ENCODE measurements at regions not wholly inside any gene's neighbourhood (a gene's known extent, or its start where the extent isn't known, plus 50 kb on each side); places are given as distances from the start of the nearest gene placed in this dataset.

DNA sequence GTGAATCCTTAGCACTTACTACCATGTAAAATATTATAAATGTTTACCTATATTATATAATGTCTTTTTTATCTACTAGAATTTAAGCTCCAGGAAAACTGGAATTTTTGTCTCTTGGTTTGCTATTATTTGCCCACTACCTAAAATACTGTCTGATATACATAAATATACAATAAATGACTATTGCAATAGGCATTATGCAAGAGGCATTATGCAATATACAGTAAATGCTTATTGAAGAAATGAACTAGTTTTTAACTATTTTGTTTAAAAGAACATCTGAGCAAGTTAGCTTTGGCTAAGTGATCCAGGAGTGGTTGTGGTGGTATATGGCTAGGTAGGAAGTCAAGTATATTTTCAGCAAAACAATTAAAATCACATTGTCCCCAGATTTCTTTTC, 640.2 kb upstream of the PKN2 start:
- ATAC-seq (no peak), DNase-seq (ENCODE audit: low spot score) (no peak)
- Mint-ChIP-seq H3K36me3 (peaks cover 13% of the 10 kb centered on the region), H3K27ac (no peak overlapping the region), H3K4me3 (no peak overlapping the region), H3K27me3 (ENCODE audit: low read depth) (no peaks in the 10 kb centered on the region), H3K4me1 (no peaks in the 10 kb centered on the region), H3K9me3 (peaks cover 24% of the 10 kb centered on the region)
- CTCF ChIA-PET: no interaction called here
- TF ChIP-seq, protein P1, sequence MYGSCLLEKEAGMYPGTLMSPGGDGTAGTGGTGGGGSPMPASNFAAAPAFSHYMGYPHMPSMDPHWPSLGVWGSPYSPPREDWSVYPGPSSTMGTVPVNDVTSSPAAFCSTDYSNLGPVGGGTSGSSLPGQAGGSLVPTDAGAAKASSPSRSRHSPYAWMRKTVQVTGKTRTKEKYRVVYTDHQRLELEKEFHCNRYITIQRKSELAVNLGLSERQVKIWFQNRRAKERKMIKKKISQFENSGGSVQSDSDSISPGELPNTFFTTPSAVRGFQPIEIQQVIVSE (CRISPR knock-in tag; IDR thresholded peaks at IDR 0.05; ENCODE audit: borderline replicate concordance): no peak
- no peak for TF ChIP-seq ZNF532 (CRISPR knock-in tag; IDR thresholded peaks at IDR 0.05; ENCODE audit: borderline replicate concordance)
- no peak for TF ChIP-seq ELF4 (CRISPR knock-in tag; IDR thresholded peaks at IDR 0.05; ENCODE audit: low read depth)
- no peak for TF ChIP-seq ETV6 (CRISPR knock-in tag; IDR thresholded peaks at IDR 0.05)
- TF ChIP-seq SP1 (CRISPR knock-in tag; conservative IDR thresholded peaks at IDR 0.05): no peak
- TF ChIP-seq GRHL2 (CRISPR knock-in tag; IDR thresholded peaks at IDR 0.05; ENCODE audit: insufficient replicate concordance, severe bottlenecking): no peak
- TF ChIP-seq, protein P2, sequence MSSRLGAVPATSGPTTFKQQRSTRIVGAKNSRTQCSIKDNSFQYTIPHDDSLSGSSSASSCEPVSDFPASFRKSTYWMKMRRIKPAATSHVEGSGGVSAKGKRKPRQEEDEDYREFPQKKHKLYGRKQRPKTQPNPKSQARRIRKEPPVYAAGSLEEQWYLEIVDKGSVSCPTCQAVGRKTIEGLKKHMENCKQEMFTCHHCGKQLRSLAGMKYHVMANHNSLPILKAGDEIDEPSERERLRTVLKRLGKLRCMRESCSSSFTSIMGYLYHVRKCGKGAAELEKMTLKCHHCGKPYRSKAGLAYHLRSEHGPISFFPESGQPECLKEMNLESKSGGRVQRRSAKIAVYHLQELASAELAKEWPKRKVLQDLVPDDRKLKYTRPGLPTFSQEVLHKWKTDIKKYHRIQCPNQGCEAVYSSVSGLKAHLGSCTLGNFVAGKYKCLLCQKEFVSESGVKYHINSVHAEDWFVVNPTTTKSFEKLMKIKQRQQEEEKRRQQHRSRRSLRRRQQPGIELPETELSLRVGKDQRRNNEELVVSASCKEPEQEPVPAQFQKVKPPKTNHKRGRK (CRISPR knock-in tag; IDR thresholded peaks at IDR 0.05; ENCODE audit: borderline replicate concordance): no peak
- no peak for TF ChIP-seq CREB1 (CRISPR knock-in tag; IDR thresholded peaks at IDR 0.05)
- TF ChIP-seq, protein P3, sequence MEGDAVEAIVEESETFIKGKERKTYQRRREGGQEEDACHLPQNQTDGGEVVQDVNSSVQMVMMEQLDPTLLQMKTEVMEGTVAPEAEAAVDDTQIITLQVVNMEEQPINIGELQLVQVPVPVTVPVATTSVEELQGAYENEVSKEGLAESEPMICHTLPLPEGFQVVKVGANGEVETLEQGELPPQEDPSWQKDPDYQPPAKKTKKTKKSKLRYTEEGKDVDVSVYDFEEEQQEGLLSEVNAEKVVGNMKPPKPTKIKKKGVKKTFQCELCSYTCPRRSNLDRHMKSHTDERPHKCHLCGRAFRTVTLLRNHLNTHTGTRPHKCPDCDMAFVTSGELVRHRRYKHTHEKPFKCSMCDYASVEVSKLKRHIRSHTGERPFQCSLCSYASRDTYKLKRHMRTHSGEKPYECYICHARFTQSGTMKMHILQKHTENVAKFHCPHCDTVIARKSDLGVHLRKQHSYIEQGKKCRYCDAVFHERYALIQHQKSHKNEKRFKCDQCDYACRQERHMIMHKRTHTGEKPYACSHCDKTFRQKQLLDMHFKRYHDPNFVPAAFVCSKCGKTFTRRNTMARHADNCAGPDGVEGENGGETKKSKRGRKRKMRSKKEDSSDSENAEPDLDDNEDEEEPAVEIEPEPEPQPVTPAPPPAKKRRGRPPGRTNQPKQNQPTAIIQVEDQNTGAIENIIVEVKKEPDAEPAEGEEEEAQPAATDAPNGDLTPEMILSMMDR (IDR thresholded peaks at IDR 0.05): no peak
- TF ChIP-seq, protein P4, sequence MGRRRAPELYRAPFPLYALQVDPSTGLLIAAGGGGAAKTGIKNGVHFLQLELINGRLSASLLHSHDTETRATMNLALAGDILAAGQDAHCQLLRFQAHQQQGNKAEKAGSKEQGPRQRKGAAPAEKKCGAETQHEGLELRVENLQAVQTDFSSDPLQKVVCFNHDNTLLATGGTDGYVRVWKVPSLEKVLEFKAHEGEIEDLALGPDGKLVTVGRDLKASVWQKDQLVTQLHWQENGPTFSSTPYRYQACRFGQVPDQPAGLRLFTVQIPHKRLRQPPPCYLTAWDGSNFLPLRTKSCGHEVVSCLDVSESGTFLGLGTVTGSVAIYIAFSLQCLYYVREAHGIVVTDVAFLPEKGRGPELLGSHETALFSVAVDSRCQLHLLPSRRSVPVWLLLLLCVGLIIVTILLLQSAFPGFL (CRISPR knock-in tag; IDR thresholded peaks at IDR 0.05; ENCODE audit: borderline replicate concordance): no peak
- TF ChIP-seq HMGA2 (CRISPR knock-in tag; IDR thresholded peaks at IDR 0.05): no peak
- TF ChIP-seq, protein P5, sequence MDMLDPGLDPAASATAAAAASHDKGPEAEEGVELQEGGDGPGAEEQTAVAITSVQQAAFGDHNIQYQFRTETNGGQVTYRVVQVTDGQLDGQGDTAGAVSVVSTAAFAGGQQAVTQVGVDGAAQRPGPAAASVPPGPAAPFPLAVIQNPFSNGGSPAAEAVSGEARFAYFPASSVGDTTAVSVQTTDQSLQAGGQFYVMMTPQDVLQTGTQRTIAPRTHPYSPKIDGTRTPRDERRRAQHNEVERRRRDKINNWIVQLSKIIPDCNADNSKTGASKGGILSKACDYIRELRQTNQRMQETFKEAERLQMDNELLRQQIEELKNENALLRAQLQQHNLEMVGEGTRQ (CRISPR knock-in tag; IDR thresholded peaks at IDR 0.05): no peak
- POLR2A ChIA-PET: no interaction called here

- H3K27me3 Mint-ChIP-seq (ENCODE audit: low read depth): no peaks in the 10 kb centered on the region
- DNase-seq (ENCODE audit: low spot score) (no peak), ATAC-seq (no peak)
- ChIA-PET POLR2A (no interaction called here), CTCF (no interaction called here)
- no peaks in the 10 kb centered on the region for H3K36me3 Mint-ChIP-seq
- peaks cover 7% of the 10 kb centered on the region for H3K4me1 Mint-ChIP-seq
- peaks cover 6% of the 10 kb centered on the region; the same call in 1 of the 2 replicates for H3K9me3 Mint-ChIP-seq
- H3K4me3 Mint-ChIP-seq: no peak overlapping the region
- H3K27ac Mint-ChIP-seq: no peak overlapping the region
- TF ChIP-seq, protein P6, sequence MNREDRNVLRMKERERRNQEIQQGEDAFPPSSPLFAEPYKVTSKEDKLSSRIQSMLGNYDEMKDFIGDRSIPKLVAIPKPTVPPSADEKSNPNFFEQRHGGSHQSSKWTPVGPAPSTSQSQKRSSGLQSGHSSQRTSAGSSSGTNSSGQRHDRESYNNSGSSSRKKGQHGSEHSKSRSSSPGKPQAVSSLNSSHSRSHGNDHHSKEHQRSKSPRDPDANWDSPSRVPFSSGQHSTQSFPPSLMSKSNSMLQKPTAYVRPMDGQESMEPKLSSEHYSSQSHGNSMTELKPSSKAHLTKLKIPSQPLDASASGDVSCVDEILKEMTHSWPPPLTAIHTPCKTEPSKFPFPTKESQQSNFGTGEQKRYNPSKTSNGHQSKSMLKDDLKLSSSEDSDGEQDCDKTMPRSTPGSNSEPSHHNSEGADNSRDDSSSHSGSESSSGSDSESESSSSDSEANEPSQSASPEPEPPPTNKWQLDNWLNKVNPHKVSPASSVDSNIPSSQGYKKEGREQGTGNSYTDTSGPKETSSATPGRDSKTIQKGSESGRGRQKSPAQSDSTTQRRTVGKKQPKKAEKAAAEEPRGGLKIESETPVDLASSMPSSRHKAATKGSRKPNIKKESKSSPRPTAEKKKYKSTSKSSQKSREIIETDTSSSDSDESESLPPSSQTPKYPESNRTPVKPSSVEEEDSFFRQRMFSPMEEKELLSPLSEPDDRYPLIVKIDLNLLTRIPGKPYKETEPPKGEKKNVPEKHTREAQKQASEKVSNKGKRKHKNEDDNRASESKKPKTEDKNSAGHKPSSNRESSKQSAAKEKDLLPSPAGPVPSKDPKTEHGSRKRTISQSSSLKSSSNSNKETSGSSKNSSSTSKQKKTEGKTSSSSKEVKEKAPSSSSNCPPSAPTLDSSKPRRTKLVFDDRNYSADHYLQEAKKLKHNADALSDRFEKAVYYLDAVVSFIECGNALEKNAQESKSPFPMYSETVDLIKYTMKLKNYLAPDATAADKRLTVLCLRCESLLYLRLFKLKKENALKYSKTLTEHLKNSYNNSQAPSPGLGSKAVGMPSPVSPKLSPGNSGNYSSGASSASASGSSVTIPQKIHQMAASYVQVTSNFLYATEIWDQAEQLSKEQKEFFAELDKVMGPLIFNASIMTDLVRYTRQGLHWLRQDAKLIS (CRISPR knock-in tag; IDR thresholded peaks at IDR 0.05; ENCODE audit: borderline replicate concordance): no peak
- TF ChIP-seq, protein P2 (CRISPR knock-in tag; IDR thresholded peaks at IDR 0.05; ENCODE audit: borderline replicate concordance): no peak
- TF ChIP-seq ZNF317 (CRISPR knock-in tag; IDR thresholded peaks at IDR 0.05; ENCODE audit: borderline replicate concordance, low read depth): no peak
- no peak for TF ChIP-seq GRHL2 (CRISPR knock-in tag; IDR thresholded peaks at IDR 0.05; ENCODE audit: insufficient replicate concordance, severe bottlenecking)
- TF ChIP-seq SMAD3 (CRISPR knock-in tag; IDR thresholded peaks at IDR 0.05; ENCODE audit: borderline replicate concordance): no peak
- TF ChIP-seq PRRX2 (CRISPR knock-in tag; IDR thresholded peaks at IDR 0.05): no peak
- TF ChIP-seq TEAD4 (CRISPR knock-in tag; IDR thresholded peaks at IDR 0.05): no peak
These were observed 631.9 kb upstream of the PKN2 start for GRCh38 chr1:88052167-88052566.
